ENCODE measurements at regions not wholly inside any gene's neighbourhood (a gene's known extent, or its start where the extent isn't known, plus 50 kb on each side); places are given as distances from the start of the nearest gene placed in this dataset.
"Not testable (repeated sequence)": the region's sequence is repeated elsewhere in the genome, so short reads cannot be mapped to it uniquely, and the experiment has no call there.

GRCh38 chr3:6471744-6472143 is 389.2 kb upstream of the GRM7 start:
- no peak for DNase-seq
- Histone ChIP-seq H3K4me1 (no peaks in the 10 kb centered on the region), H3K4me3 (no peak overlapping the region), H3K36me3 (no peaks in the 10 kb centered on the region), H3K27me3 (ENCODE audit: low read depth) (no peaks in the 10 kb centered on the region), H3K9me3 (replicated peaks) (no peaks in the 10 kb centered on the region), H3K27ac (replicated peaks) (no peak overlapping the region)
- TF ChIP-seq CTCF (IDR thresholded peaks at IDR 0.05; ENCODE audit: borderline replicate concordance) = no peak
- intact Hi-C loops (cut with micrococcal nuclease) = no loop called here

- H3K36me3 ChIP-seq; H3K9me3 ChIP-seq (replicated peaks); DNase-seq; H3K4me3 ChIP-seq; intact Hi-C loops (cut with micrococcal nuclease); H3K4me1 ChIP-seq; H3K27ac ChIP-seq (replicated peaks); H3K27me3 ChIP-seq (ENCODE audit: low read depth): not testable (repeated sequence)
Observed at GRCh38 chr3:6490487-6491327, 370.2 kb upstream of the GRM7 start.

GRCh38 chr3:6491768-6492167 is 369.1 kb upstream of the GRM7 start:
- H3K4me3 ChIP-seq = no peak overlapping the region
- no peak for TF ChIP-seq CTCF (IDR thresholded peaks at IDR 0.05; ENCODE audit: borderline replicate concordance)
- intact Hi-C loops (cut with micrococcal nuclease) = no loop called here
- H3K4me1 ChIP-seq = no peaks in the 10 kb centered on the region
- H3K36me3 ChIP-seq = no peaks in the 10 kb centered on the region
- DNase-seq = no peak
- H3K27ac ChIP-seq (replicated peaks) = no peak overlapping the region
- no peaks in the 10 kb centered on the region for H3K9me3 ChIP-seq (replicated peaks)
- no peaks in the 10 kb centered on the region for H3K27me3 ChIP-seq (ENCODE audit: low read depth)

- no peak for TF ChIP-seq CTCF (IDR thresholded peaks at IDR 0.05; ENCODE audit: borderline replicate concordance)
- H3K4me3 ChIP-seq = no peak overlapping the region
- intact Hi-C loops (cut with micrococcal nuclease) = no loop called here
- H3K9me3 ChIP-seq (replicated peaks) = no peaks in the 10 kb centered on the region
- no peak overlapping the region for H3K27ac ChIP-seq (replicated peaks)
- no peak for DNase-seq
- no peaks in the 10 kb centered on the region for H3K4me1 ChIP-seq
- no peaks in the 10 kb centered on the region for H3K27me3 ChIP-seq (ENCODE audit: low read depth)
- H3K36me3 ChIP-seq = no peaks in the 10 kb centered on the region
Observed at GRCh38 chr3:6492306-6492705, 368.6 kb upstream of the GRM7 start.

GRCh38 chr3:6498944-6499343 is 362.0 kb upstream of the GRM7 start:
- H3K4me1 ChIP-seq; H3K36me3 ChIP-seq; DNase-seq; H3K27ac ChIP-seq (replicated peaks); H3K4me3 ChIP-seq; H3K27me3 ChIP-seq (ENCODE audit: low read depth); intact Hi-C loops (cut with micrococcal nuclease): not testable (repeated sequence)
- peaks cover 17% of the 10 kb centered on the region for H3K9me3 ChIP-seq (replicated peaks)

- no peaks in the 10 kb centered on the region for H3K4me1 ChIP-seq
- no peaks in the 10 kb centered on the region for H3K36me3 ChIP-seq
- no peak for TF ChIP-seq CTCF (IDR thresholded peaks at IDR 0.05; ENCODE audit: borderline replicate concordance)
- DNase-seq = no peak
- no peak overlapping the region for H3K27ac ChIP-seq (replicated peaks)
- H3K4me3 ChIP-seq = no peak overlapping the region
- H3K9me3 ChIP-seq (replicated peaks) = peaks cover 6% of the 10 kb centered on the region
- H3K27me3 ChIP-seq (ENCODE audit: low read depth) = no peaks in the 10 kb centered on the region
- intact Hi-C loops (cut with micrococcal nuclease) = no loop called here
Observed at GRCh38 chr3:6504347-6504746, 356.6 kb upstream of the GRM7 start.

Measured in left ventricle myocardium inferior (tissue), 1 donor.